ENCODE measurements at regions not wholly inside any gene's neighbourhood (a gene's known extent, or its start where the extent isn't known, plus 50 kb on each side); places are given as distances from the start of the nearest gene placed in this dataset.

DNA sequence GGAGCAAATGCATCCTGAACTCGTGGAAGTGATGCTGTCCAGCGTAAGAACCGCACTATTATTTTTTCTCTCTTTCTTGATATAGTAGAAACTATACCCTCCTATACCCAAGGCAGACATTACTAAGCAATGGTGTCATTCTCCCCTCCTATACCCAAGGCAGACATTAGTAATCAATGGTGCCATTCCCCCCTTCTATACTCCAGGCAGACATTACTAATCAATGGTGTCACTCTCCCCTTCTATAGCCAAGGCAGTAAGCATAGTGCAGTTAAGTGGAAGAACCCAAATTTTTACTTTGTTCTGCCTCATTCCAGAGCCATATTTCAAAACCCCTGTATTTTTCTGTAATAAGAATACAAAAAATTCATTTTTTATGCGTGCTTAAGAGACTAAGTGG lies 506.2 kb upstream of the EEF2KMT start:
- DNase-seq (ENCODE audit: low read depth in 2 of 2): no peak

DNA sequence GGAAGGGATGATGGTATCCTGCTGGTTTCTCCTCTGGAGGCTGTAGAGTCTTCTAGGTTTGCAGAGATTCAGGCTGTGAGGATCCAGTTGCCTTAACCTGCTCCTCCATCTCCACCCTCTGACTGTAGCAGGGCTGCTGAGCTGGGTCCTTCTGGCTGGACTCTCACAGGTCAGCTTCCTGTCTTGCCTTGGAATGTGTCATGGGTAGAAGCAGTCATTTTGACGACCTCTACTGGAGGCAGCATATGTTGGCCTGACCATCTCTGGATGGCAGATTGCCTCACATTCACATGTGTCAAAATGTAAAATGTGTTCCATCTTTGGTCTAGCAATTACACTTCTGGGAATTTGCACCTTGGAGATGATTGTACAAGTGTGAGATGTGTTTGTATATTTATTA lies 504.4 kb upstream of the EEF2KMT start:
- no peak for DNase-seq (ENCODE audit: low read depth in 2 of 2)

DNA sequence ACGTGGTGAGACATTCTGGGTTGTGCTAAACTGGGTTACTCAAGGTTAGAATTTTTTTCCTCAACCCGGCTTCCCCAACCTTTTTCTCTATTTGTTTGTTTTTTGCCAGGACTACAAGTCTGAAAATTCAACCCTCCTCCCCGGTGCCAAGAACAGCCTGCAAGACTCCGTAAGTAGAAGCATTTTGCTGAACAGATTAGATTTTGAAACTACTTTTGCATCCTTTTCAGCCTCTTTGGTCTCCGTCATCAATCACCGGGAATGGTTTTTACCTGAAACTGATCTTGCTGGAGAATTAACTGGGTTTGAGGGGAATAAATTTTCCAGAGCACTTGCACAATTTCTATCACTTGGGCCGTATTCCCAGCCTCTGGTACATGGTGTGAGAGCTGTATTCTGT lies 501.2 kb upstream of the EEF2KMT start:
- DNase-seq (ENCODE audit: low read depth in 2 of 2): no peak

- no peak for DNase-seq (ENCODE audit: low read depth in 2 of 2)
These were observed 498.3 kb upstream of the EEF2KMT start for GRCh38 chr16:5595849-5596248.

GRCh38 chr16:5590416-5590815 lies 492.8 kb upstream of the EEF2KMT start:
- DNase-seq (ENCODE audit: low read depth in 2 of 2): no peak

- no peak for DNase-seq (ENCODE audit: low read depth in 2 of 2)
These were observed 492.3 kb upstream of the EEF2KMT start for GRCh38 chr16:5589812-5590373.

DNA sequence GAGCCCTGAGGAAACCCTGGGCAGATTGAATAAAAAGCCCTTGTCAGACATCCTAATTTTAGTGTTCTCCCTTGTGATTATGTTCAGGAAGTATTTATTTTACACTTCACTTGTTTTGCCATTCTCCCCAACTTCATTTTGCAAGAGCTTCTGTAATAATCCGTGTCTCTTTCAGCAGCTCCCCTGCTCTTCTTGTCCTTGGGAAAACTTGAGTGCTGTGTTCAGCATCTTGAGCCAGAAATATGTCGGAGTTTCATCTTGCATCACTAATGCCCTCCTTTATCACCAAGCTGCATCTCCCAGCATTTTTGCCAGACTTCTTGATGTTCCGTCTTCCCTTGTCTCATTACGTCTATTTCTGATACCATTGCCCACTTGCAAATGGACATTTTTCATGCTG lies 486.5 kb upstream of the EEF2KMT start:
- no peak for DNase-seq (ENCODE audit: low read depth in 2 of 2)

DNA sequence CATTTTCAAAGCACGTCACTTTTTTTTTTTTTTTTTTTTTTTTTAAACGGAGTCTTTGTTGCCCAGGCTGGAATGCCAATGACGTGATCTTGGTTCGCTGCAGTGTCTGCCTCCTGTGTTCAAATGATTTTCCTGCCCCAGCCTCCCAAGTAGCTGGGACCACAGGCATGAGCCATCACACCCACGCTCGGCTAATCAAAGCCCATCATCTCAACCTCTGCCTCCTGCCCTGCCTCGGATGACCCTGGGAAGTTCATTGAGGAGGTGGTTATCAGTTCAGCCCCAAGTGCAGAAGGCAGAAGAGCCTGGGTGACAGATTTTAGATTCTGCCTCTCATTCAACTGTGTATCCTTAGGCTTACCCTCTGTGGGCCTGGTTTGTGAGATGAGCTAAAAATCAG lies 484.9 kb upstream of the EEF2KMT start:
- DNase-seq (ENCODE audit: low read depth in 2 of 2): no peak

GRCh38 chr16:5581908-5582307 lies 484.3 kb upstream of the EEF2KMT start:
- no peak for DNase-seq (ENCODE audit: low read depth in 2 of 2)

- DNase-seq (ENCODE audit: low read depth in 2 of 2): no peak
These were observed 483.8 kb upstream of the EEF2KMT start for GRCh38 chr16:5581428-5581827.

- DNase-seq (ENCODE audit: low read depth in 2 of 2): no peak
These were observed 483.2 kb upstream of the EEF2KMT start for GRCh38 chr16:5580772-5581171.

DNA sequence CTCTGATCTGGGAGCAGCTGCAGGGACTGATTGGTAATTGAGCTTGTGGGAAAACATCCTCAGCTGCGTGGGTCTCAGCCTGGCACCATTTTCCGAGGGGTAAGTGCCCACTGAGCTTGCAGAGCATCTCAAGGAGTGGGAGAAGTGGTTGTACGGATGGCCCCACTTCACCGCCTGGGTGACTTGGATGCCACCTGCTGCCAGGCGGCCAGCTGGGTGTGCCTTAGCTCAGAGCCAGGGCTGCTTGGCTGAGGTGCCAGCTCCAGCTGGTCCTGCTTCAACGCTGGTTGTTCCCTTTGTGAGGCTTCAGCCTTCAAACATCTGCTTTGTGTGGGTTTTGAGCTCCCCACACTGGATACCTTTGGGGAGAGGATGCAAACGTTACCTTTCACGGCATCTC lies 482.7 kb upstream of the EEF2KMT start:
- DNase-seq (ENCODE audit: low read depth in 2 of 2): no peak

DNA sequence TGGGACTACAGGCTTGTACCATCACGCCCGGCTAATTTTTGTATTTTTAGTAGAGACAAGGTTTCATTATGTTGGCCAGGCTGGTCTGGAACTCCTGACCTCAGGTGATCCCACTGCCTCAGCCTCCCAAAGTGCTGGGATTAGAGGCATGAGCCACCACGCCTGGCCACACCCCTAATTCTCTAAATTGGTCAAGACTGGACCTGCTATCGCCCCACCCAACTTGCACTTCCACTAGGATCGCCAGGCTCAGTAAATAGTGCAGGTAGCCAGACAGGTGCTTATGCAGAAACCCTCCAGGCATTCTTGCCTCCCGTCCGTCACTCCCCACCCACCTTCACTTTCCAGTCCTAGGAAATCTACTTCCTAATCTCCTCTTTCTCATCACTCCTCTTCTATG lies 481.4 kb upstream of the EEF2KMT start:
- no peak for DNase-seq (ENCODE audit: low read depth in 2 of 2)

DNA sequence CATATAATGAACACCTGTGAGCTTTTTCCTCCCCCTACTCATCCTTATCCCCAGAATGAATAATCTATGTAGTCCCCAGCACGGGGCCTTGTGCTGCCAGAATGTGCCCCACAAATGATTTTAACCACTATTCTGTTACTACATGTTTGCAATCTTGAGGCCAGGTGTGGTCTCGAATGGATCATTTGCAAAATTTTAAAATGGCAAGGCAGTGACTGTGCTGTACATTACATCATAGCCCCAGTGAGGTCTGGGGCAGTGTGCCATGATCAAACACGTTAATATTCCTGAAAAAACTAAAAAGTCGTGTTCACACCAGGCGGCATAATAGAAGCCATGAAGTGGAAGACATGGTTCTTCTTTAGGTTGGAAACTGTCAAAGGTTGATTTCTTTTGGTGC lies 479.9 kb upstream of the EEF2KMT start:
- no peak for DNase-seq (ENCODE audit: low read depth in 2 of 2)

GRCh38 chr16:5575646-5576245 lies 478.2 kb upstream of the EEF2KMT start:
- DNase-seq (ENCODE audit: low read depth in 2 of 2): no peak

DNA sequence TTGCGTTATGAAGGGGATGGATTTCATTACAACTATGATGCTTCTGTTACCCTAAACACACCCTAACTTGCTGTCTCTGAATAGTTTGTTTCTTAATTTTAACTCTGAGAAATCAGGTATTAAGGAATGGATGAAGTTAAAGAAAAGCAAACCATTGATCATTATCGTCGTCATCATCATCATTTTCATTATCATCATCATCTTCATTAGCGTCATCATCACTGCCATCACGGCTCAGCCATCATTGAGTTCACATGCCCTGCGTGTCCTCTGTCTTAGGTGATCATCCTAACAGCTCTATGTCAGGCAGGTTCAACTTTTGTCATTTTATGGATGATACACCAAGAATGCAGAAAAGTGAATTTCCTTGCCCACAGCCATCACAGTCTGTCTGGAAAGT lies 477.5 kb upstream of the EEF2KMT start:
- DNase-seq (ENCODE audit: low read depth in 2 of 2): no peak

DNA sequence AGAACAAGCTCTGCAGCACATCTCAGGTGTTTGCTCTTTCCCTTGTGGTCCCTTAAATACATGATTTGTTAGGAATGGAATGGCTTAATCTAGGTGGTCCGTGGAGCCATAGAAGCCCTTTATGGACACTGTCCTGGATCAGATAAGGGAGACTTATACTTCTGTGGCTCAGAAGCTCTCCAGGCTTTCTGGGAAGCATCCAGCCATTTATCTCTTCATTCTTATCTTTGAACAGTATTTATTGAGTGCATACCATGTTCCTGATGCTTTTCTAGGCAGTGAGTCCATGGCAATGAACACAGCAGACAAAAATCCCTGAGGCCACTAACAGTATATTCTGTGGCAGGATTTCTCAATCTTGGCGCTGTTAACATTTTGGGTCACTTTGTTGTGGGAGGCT lies 474.5 kb upstream of the EEF2KMT start:
- no peak for DNase-seq (ENCODE audit: low read depth in 2 of 2)

GRCh38 chr16:5571446-5571845 lies 473.9 kb upstream of the EEF2KMT start:
- no peak for DNase-seq (ENCODE audit: low read depth in 2 of 2)

- no peak for DNase-seq (ENCODE audit: low read depth in 2 of 2)
These were observed 464.2 kb upstream of the EEF2KMT start for GRCh38 chr16:5561800-5562199.

GRCh38 chr16:5560084-5560483 lies 462.5 kb upstream of the EEF2KMT start:
- DNase-seq (ENCODE audit: low read depth in 2 of 2): no peak

- DNase-seq (ENCODE audit: low read depth in 2 of 2): no peak
These were observed 460.4 kb upstream of the EEF2KMT start for GRCh38 chr16:5557966-5558365.

DNA sequence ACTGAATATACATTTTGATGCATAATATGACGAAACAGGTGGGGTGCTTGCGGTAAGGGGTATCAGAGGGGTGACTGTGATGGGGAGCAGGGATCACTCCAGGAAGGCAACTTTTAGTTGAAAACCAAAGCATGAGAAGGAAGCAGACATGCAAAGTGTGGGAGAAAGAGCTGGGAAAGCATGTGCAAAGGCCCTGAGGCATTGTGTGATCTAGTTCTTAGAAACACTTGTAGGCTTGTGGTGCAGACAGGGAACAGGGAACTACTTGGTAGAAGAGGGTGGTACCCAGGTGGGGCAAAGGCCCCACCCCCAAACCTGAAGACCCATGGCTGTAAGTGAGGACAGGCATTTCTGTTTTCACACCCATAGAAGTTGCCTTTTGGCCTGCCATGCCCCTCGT lies 459.9 kb upstream of the EEF2KMT start:
- no peak for DNase-seq (ENCODE audit: low read depth in 2 of 2)

DNA sequence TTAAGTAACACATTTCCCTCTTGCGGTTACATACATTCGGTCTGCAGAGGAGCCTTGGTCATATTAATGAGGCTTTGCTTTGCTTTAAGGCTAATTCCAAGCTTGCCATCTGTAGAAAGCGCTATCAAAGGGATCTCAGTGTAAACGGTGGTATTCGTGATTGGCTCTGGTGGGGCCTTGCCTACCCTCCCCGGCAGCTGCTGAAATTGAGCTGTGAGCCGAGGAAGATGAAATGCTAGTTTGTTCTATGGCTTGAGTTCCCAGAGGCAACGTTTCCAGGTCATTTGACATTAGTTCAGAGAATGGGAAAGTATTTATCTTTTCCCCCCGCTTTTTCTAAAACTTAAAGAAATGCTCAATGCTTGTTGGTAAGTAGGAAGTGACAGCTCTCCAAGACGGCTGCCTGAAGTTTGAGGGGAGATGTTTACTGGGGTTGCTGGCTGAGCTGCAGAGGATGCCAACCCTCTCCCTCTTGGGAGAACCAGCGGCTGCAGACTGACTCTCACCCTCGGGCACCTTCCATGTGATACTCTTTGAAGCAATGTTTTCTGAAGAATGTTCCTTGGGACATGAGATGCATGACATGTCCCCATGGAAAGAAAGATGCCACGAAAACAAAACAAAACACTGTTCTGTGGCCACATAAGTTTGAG lies 458.7 kb upstream of the EEF2KMT start:
- no peak for DNase-seq (ENCODE audit: low read depth in 2 of 2)

DNA sequence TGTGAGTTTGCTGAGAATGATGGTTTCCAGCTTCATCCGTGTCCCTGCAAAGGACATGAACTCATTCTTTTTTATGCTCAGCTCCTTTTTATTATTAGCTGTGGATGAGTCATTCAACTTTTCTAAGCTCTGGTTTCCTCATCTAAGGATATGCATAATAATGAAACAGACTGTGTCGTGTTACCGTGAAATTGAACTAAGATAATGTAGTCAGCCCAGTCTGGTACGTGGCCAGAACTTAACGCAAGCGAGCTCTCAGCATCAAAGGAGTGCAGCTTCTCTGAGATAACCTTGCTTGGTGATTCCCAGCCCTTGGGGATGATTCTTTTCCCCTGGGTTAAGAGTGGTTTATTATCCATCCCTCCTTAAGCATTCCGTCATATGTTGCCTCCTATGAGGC lies 454.3 kb upstream of the EEF2KMT start:
- no peak for DNase-seq (ENCODE audit: low read depth in 2 of 2)

Measured in stimulated activated CD8-positive, alpha-beta memory T cell treated with anti-CD3 and anti-CD28 coated beads, Interleukin-15, amount 100 ng/mL, for 4 hours (primary cell).